ENCODE measurements at regions not wholly inside any gene's neighbourhood (a gene's known extent, or its start where the extent isn't known, plus 50 kb on each side); places are given as distances from the start of the nearest gene placed in this dataset.

DNA sequence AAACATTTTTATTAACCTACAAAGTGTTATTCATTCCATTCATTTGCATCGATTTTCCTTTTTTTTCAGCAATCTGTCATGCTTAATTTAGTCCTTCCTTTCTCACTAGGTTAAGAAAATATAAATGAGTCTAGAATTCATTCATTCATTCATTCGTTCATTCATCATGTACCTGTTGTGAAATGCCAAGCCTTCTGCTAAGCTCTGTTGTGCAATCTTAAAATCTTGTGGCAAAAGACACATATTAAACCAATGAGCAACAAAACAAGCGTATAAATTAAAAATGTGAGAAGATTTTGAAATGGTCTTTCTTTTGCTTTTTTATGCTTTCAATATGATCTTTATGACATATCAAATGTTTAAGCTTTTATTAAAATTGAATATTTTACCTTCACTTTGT lies 88.6 kb upstream of the MAD2L1 start:
- TF ChIP-seq, protein P1, sequence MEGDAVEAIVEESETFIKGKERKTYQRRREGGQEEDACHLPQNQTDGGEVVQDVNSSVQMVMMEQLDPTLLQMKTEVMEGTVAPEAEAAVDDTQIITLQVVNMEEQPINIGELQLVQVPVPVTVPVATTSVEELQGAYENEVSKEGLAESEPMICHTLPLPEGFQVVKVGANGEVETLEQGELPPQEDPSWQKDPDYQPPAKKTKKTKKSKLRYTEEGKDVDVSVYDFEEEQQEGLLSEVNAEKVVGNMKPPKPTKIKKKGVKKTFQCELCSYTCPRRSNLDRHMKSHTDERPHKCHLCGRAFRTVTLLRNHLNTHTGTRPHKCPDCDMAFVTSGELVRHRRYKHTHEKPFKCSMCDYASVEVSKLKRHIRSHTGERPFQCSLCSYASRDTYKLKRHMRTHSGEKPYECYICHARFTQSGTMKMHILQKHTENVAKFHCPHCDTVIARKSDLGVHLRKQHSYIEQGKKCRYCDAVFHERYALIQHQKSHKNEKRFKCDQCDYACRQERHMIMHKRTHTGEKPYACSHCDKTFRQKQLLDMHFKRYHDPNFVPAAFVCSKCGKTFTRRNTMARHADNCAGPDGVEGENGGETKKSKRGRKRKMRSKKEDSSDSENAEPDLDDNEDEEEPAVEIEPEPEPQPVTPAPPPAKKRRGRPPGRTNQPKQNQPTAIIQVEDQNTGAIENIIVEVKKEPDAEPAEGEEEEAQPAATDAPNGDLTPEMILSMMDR (IDR thresholded peaks at IDR 0.05; ENCODE audit: poor library complexity, severe bottlenecking): no peak
- TF ChIP-seq EZH2 (IDR thresholded peaks at IDR 0.05; ENCODE audit: borderline replicate concordance, insufficient read depth, low read length, poor library complexity, severe bottlenecking) (no peak), RAD21 (conservative IDR thresholded peaks at IDR 0.05) (no peak), POLR2AphosphoS5 (IDR thresholded peaks at IDR 0.05) (no peak), SMC3 (conservative IDR thresholded peaks at IDR 0.05; ENCODE audit: poor library complexity) (no peak), TAF1 (IDR thresholded peaks at IDR 0.05; ENCODE audit: low read depth) (no peak), EP300 (conservative IDR thresholded peaks at IDR 0.05; ENCODE audit: poor library complexity, severe bottlenecking) (no peak)
- TF ChIP-seq, protein P2, sequence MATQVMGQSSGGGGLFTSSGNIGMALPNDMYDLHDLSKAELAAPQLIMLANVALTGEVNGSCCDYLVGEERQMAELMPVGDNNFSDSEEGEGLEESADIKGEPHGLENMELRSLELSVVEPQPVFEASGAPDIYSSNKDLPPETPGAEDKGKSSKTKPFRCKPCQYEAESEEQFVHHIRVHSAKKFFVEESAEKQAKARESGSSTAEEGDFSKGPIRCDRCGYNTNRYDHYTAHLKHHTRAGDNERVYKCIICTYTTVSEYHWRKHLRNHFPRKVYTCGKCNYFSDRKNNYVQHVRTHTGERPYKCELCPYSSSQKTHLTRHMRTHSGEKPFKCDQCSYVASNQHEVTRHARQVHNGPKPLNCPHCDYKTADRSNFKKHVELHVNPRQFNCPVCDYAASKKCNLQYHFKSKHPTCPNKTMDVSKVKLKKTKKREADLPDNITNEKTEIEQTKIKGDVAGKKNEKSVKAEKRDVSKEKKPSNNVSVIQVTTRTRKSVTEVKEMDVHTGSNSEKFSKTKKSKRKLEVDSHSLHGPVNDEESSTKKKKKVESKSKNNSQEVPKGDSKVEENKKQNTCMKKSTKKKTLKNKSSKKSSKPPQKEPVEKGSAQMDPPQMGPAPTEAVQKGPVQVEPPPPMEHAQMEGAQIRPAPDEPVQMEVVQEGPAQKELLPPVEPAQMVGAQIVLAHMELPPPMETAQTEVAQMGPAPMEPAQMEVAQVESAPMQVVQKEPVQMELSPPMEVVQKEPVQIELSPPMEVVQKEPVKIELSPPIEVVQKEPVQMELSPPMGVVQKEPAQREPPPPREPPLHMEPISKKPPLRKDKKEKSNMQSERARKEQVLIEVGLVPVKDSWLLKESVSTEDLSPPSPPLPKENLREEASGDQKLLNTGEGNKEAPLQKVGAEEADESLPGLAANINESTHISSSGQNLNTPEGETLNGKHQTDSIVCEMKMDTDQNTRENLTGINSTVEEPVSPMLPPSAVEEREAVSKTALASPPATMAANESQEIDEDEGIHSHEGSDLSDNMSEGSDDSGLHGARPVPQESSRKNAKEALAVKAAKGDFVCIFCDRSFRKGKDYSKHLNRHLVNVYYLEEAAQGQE (IDR thresholded peaks at IDR 0.05; ENCODE audit: borderline replicate concordance): no peak
